Keratinocyte (primary cell): ENCODE measurements at regions not wholly inside any gene's neighbourhood (a gene's known extent, or its start where the extent isn't known, plus 50 kb on each side); places are given as distances from the start of the nearest gene placed in this dataset.

Experiments used
- DNase-seq: peaks from one replicate; pipeline ENCODE4 v3.0.0-alpha.2; 2011; ENCODE audit warnings: low read depth, missing footprints, low spot score
- FAIRE-seq: peaks from 2 replicates; lab custom pipeline; 2011; peaks lifted over from hg19 to GRCh38; lab: Jason Lieb, UNC
- H2AFZ ChIP-seq: 2 replicates; pipeline ENCODE4 v1.6.0; 2012; ENCODE audit warnings: low read length, control low read depth, inconsistent platforms; ENCODE audit not compliant: control insufficient read depth
- H3K27ac ChIP-seq: 2 replicates; pipeline ENCODE4 v1.5.1; 2011; ENCODE audit warnings: low read length; ENCODE audit not compliant: control insufficient read depth, insufficient read depth
- H3K27me3 ChIP-seq: 3 replicates; pipeline ENCODE4 v1.6.0; 2011; ENCODE audit warnings: low read length; ENCODE audit not compliant: control insufficient read depth, insufficient read depth; ENCODE audit errors: extremely low read depth
- H3K36me3 ChIP-seq, 2 experiments: 2 replicates in 1 of 2; 3 replicates in 1 of 2; pipeline ENCODE4 v1.5.1; 2011; ENCODE audit warnings: low read length in 2 of 2, mild to moderate bottlenecking in 1 of 2; ENCODE audit not compliant: control insufficient read depth in 2 of 2, insufficient read depth in 2 of 2; ENCODE audit errors: extremely low read depth in 1 of 2
- H3K4me1 ChIP-seq: 3 replicates; pipeline ENCODE4 v1.5.1; 2011; ENCODE audit warnings: low read length; ENCODE audit not compliant: control insufficient read depth, insufficient read depth; ENCODE audit errors: extremely low read depth
- H3K4me2 ChIP-seq: 3 replicates; pipeline ENCODE4 v1.6.0; 2011; ENCODE audit warnings: low read depth, low read length; ENCODE audit not compliant: control insufficient read depth, insufficient read depth; ENCODE audit errors: extremely low read depth
- H3K4me3 ChIP-seq, 3 experiments: fragments of 200-600 bp in 1 of 3; sonication (generic) in 1 of 3; 2 replicates in 2 of 3; 3 replicates in 1 of 3; pipeline ENCODE4 v1.5.1; 2011 to 2016; ENCODE audit warnings: low read length in 3 of 3, mild to moderate bottlenecking in 3 of 3, control low read depth in 2 of 3, inconsistent platforms in 1 of 3, low read depth in 1 of 3, mixed read lengths in 1 of 3, mixed run types in 1 of 3, moderate library complexity in 1 of 3; ENCODE audit not compliant: control insufficient read depth in 2 of 3, insufficient read depth in 2 of 3; ENCODE audit errors: extremely low read depth in 1 of 3
- H3K79me2 ChIP-seq: 2 replicates; pipeline ENCODE4 v1.6.0; 2012; ENCODE audit warnings: low read length; ENCODE audit not compliant: control insufficient read depth, insufficient read depth
- H3K9ac ChIP-seq: 3 replicates; pipeline ENCODE4 v1.6.0; 2011; ENCODE audit warnings: low read length; ENCODE audit not compliant: control insufficient read depth, insufficient read depth; ENCODE audit errors: extremely low read depth
- H3K9me1 ChIP-seq: 3 replicates; pipeline ENCODE4 v1.6.0; 2011; ENCODE audit warnings: low read length; ENCODE audit not compliant: control insufficient read depth, insufficient read depth; ENCODE audit errors: extremely low read depth
- H3K9me3 ChIP-seq: 2 replicates; pipeline ENCODE4 v1.5.1; 2012; ENCODE audit warnings: low read depth, low read length; ENCODE audit not compliant: control insufficient read depth
- H4K20me1 ChIP-seq: 3 replicates; pipeline ENCODE4 v1.6.0; 2011; ENCODE audit warnings: low read length; ENCODE audit not compliant: control insufficient read depth, insufficient read depth; ENCODE audit errors: extremely low read depth
- CTCF ChIP-seq, 3 experiments: IDR thresholded peaks in 1 of 3; conservative IDR thresholded peaks in 1 of 3; optimal IDR thresholded peaks in 1 of 3; 2 replicates in 2 of 3; 3 replicates in 1 of 3; pipeline versions ENCODE3 to v1.5.1; 2011; ENCODE audit warnings: low read length in 3 of 3, mild to moderate bottlenecking in 3 of 3, moderate library complexity in 2 of 3, control low read depth in 1 of 3, inconsistent platforms in 1 of 3; ENCODE audit not compliant: insufficient read depth in 2 of 3; ENCODE audit errors: extremely low read depth in 1 of 3
- EZH2 ChIP-seq: IDR thresholded peaks from one replicate; pipeline ENCODE4 v1.6.1; 2012; ENCODE audit warnings: inconsistent platforms, mild to moderate bottlenecking, low read length, moderate library complexity
- dilution Hi-C: fragments of 300-500 bp; cut with MboI; formaldehyde crosslinking; loops from one replicate; pipeline ENCODE4 v1.7.0; 2020; ENCODE audit warnings: low sequenced_read_pairs; ENCODE audit not compliant: extremely low pct_ligation_motif_present

- Histone ChIP-seq H3K27me3 (no peaks in the 10 kb centered on the region), H3K9me3 (no peaks in the 10 kb centered on the region), H3K4me2 (no peak overlapping the region), H3K9ac (no peak overlapping the region), H3K79me2 (no peaks in the 10 kb centered on the region), H4K20me1 (no peaks in the 10 kb centered on the region), H3K4me1 (peaks cover 3% of the 10 kb centered on the region), H2AFZ (no peak overlapping the region), H3K36me3 (no peaks in the 10 kb centered on the region), H3K4me3 (no peak overlapping the region), H3K27ac (no peak overlapping the region), H3K9me1 (no peaks in the 10 kb centered on the region)
- dilution Hi-C loops, result no loop called here
- DNase-seq, result no peak
- no peak for FAIRE-seq
- no peak for TF ChIP-seq EZH2
- TF ChIP-seq CTCF (optimal IDR thresholded peaks at IDR 0.05 in 1 of 3, IDR thresholded peaks at IDR 0.05 in 1 of 3, conservative IDR thresholded peaks at IDR 0.05 in 1 of 3; ENCODE audit: extremely low read depth in 1 of 3, insufficient read depth in 2 of 3, low read length in 3 of 3), result no peak
Observed at GRCh38 chr12:77722536-77722935, 108.2 kb upstream of the NAV3 start.

GRCh38 chr12:77720258-77720657 lies 110.4 kb upstream of the NAV3 start:
- Histone ChIP-seq H3K4me3 (no peak overlapping the region), H3K9ac (no peak overlapping the region), H3K9me1 (no peaks in the 10 kb centered on the region), H3K9me3 (no peaks in the 10 kb centered on the region), H4K20me1 (no peaks in the 10 kb centered on the region), H3K27ac (no peak overlapping the region), H3K4me1 (peaks cover 3% of the 10 kb centered on the region), H3K27me3 (no peaks in the 10 kb centered on the region), H2AFZ (no peak overlapping the region), H3K36me3 (no peaks in the 10 kb centered on the region), H3K79me2 (no peaks in the 10 kb centered on the region), H3K4me2 (no peak overlapping the region)
- no peak for FAIRE-seq
- dilution Hi-C loops, result no loop called here
- DNase-seq, result no peak
- peak in 2 of 3 experiments; percentile 26 to 64 for TF ChIP-seq CTCF (optimal IDR thresholded peaks at IDR 0.05 in 1 of 3, IDR thresholded peaks at IDR 0.05 in 1 of 3, conservative IDR thresholded peaks at IDR 0.05 in 1 of 3; ENCODE audit: extremely low read depth in 1 of 3, insufficient read depth in 2 of 3, low read length in 3 of 3)
- no peak for TF ChIP-seq EZH2
